HG03139 (cell line): ENCODE measurements at regions not wholly inside any gene's neighbourhood (a gene's known extent, or its start where the extent isn't known, plus 50 kb on each side); places are given as distances from the start of the nearest gene placed in this dataset.
"Not testable (repeated sequence)": the region's sequence is repeated elsewhere in the genome, so short reads cannot be mapped to it uniquely, and the experiment has no call there.

ENCODE experiments used
- ATAC-seq: cut with Tn5 transposase; IDR thresholded peaks from one replicate; pipeline ENCODE4 v1.9.1; 2021; ENCODE audit not compliant: unreplicated experiment

GRCh38 chr5:124621279-124621678 is 125.2 kb downstream of the ZNF608 start:
- ATAC-seq, result no peak

DNA sequence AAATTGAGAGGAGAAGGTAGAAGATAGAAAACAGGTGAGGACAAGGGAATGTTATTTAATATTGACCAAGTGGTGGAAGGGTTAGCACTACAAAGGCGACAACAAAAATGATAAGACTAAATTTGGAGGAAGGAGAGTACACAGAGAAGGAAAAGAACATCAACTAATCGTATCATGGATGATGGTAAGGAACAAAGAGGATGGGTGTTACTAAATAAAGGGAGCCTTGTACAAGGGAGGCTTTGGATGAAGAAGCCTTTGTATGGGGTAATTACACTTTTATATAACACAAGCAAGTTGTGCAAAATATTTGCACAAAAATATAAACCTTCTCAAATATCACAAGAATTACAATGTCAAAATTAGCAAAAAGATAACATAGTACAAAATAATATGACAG is 125.7 kb downstream of the ZNF608 start:
- no peak for ATAC-seq

DNA sequence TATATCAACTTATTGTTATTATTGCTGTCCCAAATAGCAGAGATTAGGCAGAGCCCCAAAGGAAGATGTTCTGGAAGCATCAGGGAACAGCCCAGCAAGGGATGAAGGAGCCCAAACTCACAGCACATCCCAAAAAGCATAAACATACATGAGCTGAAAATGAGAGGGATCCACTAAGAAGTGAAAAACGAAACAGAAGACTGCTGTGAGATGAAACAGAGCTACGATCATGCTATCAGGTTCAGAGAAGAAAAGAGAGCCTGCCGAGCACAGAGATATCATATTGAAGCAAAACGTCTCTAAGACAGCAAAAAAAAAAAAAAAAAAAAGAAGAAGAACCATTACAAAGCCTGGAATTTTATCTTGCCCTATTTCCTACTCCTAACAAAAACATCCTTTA is 127.3 kb downstream of the ZNF608 start:
- no peak for ATAC-seq

DNA sequence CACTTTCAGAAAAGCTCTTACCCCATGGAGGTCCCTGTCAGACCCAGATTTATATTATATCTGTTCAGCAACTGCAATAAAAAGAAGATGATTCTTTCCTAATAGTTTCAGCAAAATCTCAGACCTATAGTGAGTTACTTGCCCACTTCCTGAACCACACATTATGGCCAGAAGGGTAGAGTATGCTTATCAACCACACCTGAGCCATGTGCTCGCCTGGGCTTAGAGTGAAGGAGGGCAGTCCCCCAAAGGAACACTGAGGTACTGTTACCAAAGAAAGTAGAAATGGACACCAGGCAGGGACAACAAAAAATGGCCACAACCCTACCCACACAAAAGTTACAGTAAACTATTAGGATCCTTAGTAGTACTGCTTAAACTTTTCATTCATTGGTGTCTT is 128.7 kb downstream of the ZNF608 start:
- ATAC-seq, result no peak

DNA sequence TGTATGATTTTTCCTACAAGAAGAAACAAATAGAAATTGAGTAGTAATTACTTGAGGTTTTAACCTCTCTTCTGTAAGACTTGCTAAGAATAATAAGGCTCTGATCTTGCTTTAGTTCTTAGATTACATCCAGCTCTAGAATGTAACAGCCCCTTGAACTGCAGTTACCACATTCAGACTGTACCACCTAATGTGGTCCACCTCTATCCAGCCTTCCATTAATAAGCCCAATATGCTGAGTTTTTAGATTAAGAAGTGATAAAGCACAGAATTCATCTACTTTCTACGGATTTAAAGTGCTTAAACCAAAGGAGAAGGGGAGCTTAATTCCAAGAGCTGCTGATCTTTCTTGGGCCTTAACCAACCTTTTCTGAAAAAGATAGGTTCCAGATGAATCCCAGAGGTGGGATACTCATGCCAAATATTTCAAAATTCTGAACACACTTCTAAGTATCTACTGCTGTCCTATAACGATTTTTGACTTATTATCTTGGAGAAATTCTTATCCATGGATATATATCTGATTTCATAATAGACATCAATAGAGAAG is 131.5 kb downstream of the ZNF608 start:
- ATAC-seq, result no peak

DNA sequence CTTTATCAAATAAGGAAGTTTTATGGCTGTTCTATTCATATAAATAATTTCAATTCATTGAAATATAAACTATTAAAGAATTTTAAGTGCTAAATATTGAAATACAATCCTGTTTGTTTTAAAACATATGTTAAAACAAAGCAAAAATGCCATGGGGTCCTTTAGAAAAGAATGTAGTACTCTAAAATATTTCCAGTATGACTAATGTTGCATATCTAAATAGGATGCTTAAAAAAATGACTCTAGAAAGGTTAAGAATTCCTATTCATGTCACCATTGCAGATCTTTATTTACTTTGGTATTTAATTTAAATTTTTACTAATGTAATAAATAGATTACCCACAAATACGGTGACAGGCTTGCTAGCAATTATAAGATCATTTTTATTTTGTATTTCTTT is 132.3 kb downstream of the ZNF608 start:
- ATAC-seq, result no peak

DNA sequence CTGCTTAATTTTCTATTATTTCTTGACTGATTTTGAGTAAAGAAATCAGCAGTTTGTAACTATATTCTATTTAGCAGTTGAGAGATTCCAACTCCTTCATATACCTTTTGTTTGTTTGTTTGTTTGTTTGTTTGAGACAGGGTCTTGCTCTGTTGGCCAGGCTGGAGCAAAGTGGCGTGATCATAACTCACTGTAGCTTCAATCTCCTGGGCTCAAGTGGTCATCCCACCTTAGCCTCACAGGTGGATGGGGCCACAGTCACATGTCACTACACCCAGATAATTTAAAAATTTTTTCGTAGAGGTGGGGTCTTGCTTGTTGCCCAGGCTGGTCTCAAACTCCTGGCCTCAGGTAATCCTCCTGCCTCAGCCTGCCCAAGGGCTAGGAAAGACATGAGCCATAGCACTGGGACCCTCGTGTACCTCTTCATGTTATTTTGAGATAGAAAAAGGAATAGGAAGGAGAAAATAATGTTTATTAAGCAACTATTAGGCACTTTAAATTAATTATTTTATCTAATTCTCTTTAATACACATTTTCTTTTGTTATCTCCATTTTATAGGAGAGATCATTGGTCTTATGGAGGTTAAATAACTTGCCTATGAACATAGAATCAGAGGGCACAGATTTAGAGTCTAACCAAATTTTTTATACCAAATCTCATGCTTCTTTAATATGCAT is 133.0 kb downstream of the ZNF608 start:
- no peak for ATAC-seq

DNA sequence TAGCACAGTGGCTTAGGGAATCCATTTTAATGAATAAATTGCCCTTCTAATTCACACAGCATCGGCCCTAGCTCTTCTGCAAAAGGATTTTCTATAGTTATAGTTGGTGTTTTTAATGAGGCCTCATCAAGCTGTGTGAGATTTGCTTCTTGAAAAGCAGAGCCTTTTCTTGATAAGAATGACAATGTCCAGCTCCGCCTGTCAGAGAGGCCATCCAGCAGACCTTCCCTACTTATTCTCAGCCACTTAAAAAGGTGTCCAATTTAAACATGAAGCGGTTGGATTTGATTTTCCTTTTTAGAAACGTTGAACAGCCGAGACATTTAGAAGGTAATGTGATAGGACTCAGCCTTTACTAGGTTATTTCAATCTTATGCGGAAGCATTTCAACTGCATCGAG is 134.4 kb downstream of the ZNF608 start:
- no peak for ATAC-seq

- ATAC-seq, result not testable (repeated sequence)
These were observed 135.2 kb downstream of the ZNF608 start for GRCh38 chr5:124611262-124611661.

DNA sequence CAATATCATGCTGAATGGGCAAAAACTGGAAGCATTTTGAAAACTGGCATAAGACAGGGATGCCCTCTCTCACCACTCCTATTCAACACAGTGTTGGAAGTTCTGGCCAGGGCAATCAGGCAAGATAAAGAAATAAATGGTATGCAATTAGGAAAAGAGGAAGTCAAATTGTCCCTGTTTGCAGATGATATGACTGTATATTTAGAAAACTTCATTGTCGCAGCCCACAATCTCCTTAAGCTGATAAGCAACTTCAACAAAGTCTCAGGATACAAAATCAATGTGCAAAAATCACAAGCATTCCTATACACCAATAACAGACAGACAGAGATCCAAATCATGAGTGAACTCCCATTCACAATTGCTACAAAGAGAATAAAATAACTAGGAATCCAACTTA is 136.8 kb downstream of the ZNF608 start:
- not testable (repeated sequence) for ATAC-seq

DNA sequence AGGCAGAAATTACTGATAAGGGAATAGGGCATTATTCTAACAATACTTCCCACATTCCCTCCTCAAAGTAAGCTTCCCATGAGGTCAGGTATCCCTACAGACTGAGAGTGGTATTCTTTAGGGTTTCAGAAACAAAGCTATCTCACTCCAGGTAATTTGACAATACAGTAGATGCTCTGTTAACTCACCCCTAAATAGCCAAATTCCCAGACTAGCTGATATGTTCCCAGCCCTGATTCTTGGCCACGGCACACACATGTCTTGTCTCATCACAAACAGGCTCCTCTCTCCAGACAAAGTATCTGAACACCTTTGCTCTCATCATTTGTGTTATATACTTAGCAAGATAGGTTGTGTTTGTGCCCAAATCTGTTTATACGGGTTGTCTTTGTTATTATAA is 139.9 kb downstream of the ZNF608 start:
- ATAC-seq, result no peak

DNA sequence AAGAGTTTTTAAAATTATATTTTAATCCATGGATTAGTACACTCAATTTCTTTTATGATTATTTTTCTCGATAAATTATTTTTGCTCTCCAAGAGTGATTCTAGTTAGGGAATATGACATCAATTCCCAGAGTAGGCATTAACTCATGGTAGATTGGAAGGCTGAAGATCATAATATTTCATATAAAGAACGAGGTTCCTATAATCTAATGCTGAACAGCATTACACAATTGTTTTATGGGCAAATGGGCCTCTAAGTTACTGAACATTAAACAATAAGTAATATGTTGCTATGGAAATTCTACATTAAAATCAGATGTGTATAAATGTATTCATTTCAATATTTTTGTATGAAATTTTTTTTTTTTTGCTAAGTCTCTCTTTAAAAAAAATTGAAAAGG is 140.3 kb downstream of the ZNF608 start:
- no peak for ATAC-seq

DNA sequence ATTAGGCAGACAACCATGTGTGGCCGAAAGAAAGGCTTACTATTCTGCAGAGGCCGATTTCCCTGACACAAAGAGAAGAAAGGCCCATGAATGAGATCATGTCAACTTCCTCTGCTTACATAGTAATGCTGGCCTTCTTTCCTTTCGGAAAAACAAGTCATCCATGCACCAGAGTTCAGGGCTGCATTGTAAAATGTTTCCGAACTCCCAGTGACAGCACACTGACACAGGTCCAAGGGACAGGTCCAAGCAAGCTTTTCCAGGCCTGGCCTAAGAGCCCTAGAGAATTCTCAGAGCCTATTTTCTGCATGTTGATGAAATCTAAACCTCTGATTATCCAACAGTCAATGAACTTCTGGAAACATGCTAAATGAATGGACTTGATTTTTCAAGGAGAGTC is 140.9 kb downstream of the ZNF608 start:
- no peak for ATAC-seq

DNA sequence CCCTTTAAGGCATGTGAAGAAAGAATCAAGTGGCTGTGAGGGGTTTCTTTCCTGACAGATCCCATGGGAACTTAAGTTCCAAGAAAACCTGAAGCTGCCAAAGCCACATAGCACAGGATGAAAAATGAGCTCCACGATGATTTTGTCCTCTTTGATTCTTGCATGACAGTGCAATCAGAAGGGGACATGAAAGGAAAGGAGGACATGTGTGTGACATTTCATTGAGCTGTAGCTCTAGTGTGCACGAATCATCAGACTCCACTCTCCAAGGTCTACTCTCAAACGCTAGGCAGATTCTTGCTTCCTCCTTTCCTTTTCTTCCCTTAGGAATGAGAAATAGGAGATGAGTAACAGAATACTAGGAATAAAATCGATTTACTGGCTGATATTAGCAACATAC is 142.0 kb downstream of the ZNF608 start:
- no peak for ATAC-seq

DNA sequence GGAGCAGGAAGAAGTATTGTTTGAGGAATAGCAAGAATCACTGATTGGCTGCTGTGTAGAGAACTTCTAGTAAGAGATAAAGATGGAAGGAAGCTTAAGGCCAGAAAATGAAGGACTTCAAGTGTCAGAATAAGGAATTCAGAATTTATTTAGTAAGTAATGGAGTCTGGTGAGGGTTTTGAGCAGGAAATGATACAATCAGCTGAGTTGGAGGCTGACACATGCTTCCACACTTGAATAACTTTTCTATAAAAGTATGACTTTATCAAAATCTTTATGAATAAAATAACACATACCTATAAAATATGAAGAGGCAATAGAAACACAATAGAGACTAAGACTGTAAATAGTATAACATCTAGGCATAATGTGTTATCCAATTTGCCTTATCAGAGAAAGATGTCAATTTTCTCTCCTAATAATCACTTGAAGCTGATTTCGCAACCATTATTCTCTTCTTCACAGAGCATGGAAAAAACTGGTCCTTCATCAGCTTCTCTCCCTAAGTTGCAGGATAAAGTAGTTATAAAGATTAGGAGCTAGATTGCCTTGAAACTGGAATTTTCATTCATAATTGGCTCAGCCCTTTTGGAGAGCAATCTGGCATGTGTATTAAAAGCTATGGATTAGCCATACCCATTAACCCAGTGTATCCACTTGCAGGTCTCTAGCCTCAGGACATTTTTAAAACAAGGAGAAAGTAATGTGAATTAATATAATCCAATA is 143.4 kb downstream of the ZNF608 start:
- no peak for ATAC-seq

GRCh38 chr5:124599028-124599973 is 147.1 kb downstream of the ZNF608 start:
- no peak for ATAC-seq

DNA sequence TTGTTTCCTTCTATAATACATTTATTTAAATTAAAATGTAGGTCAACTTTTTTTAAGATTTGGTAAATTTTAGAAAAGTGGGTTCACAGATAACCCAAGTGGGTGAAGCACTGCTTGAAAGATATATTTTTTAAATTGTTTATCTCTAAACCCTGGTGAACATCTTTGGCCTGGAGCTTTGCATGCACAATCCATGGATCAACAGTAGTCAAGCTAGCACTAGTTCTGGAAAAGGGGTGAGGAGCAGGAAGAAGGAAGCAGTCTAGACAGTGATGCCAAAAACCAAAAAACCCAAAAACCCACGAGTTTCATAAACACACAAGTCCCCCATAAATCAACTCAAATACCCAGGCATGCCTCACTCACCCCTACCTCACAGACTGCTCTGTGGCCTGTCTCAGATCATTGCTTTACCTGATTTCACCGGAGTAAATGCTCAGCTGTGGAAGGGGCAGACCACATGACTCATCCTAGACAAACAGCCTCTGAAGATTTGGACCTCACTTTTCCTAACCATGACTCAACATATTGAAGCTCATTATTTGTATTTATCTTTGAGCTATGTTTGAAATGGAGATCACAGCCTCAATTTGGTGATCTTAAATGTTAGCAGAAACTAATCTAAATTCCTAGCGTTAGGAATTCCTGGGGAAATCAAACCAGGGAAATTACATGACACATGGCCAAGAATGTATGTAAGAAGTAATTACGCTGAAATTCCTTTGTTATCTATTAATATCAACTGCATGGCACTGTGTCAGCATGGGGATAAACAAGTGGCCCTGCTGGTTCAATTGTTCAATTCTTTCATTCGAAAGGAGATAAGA is 149.6 kb downstream of the ZNF608 start:
- no peak for ATAC-seq

- ATAC-seq, result no peak
These were observed 152.5 kb downstream of the ZNF608 start for GRCh38 chr5:124593952-124594351.

DNA sequence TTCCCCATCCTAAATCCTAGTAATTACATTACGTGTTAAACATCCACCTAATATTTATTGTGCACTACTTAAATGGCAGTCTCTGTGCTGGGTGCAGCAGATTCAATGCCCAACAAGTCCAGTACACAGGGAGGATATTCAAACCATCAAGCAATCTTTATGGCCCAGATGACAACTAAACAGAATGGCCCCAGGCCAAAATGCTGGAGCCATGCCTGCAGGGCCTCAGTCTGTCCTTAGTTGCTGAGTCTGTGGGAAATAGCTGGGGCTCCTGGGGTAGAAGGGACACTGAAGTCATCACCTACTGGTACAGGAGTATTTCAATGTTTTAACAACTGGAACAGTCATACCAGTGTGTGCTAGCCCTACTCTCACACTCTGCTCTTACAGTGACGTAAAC is 153.5 kb downstream of the ZNF608 start:
- no peak for ATAC-seq

GRCh38 chr5:124591583-124591982 is 154.9 kb downstream of the ZNF608 start:
- no peak for ATAC-seq

DNA sequence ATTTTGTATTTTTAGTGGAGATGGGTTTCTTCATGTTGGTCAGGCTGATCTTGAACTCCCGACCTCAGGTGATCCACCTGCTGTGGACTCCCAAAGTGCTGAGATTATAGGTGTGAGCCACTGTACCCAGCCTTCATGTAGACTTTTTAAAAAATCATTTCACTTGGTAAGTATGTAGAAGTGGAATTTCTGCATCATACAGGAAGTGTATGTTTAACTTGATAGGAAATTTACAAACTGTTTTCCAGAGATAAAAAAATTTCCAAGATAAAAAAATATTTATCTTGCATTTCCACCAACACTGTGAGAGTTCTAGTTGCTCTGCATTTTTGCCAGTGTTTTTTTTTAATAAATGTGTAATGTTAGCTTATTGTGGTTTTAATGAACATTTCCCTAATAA is 155.8 kb downstream of the ZNF608 start:
- no peak for ATAC-seq
